Activated CD8-positive, alpha-beta memory T cell treated with anti-CD3 and anti-CD28 coated beads for 24 hours (primary cell): ENCODE measurements at regions not wholly inside any gene's neighbourhood (a gene's known extent, or its start where the extent isn't known, plus 50 kb on each side); places are given as distances from the start of the nearest gene placed in this dataset.
"Not testable (repeated sequence)": the region's sequence is repeated elsewhere in the genome, so short reads cannot be mapped to it uniquely, and the experiment has no call there.

Experiments
- DNase-seq: peaks from one replicate; pipeline ENCODE4 v3.0.0-alpha.2; 2020

- DNase-seq = no peak
These were observed 50.7 kb upstream of the TNFSF4 start for GRCh38 chr1:173257805-173258204.

- DNase-seq = no peak
These were observed 51.5 kb upstream of the TNFSF4 start for GRCh38 chr1:173258479-173259264.

GRCh38 chr1:173260329-173260728, 53.2 kb upstream of the TNFSF4 start:
- DNase-seq = not testable (repeated sequence)

GRCh38 chr1:173266841-173267240, 59.7 kb upstream of the TNFSF4 start:
- DNase-seq = no peak

- no peak for DNase-seq
These were observed 60.4 kb upstream of the TNFSF4 start for GRCh38 chr1:173267453-173267945.

GRCh38 chr1:173268261-173268660, 61.1 kb upstream of the TNFSF4 start:
- DNase-seq = no peak

- DNase-seq = no peak
These were observed 61.7 kb upstream of the TNFSF4 start for GRCh38 chr1:173268786-173269277.

- DNase-seq = no peak
These were observed 62.5 kb upstream of the TNFSF4 start for GRCh38 chr1:173269490-173270230.

GRCh38 chr1:173270243-173270642, 63.1 kb upstream of the TNFSF4 start:
- DNase-seq = no peak

GRCh38 chr1:173271021-173271420, 63.9 kb upstream of the TNFSF4 start:
- not testable (repeated sequence) for DNase-seq

GRCh38 chr1:173275496-173275895, 68.4 kb upstream of the TNFSF4 start:
- no peak for DNase-seq

GRCh38 chr1:173276922-173277800, 70.0 kb upstream of the TNFSF4 start:
- no peak for DNase-seq

GRCh38 chr1:173280899-173281660, 73.9 kb upstream of the TNFSF4 start:
- DNase-seq = no peak

GRCh38 chr1:173285048-173285447, 77.9 kb upstream of the TNFSF4 start:
- DNase-seq = no peak

- DNase-seq = no peak
These were observed 80.7 kb upstream of the TNFSF4 start for GRCh38 chr1:173287785-173288184.

GRCh38 chr1:173293756-173294155, 86.6 kb upstream of the TNFSF4 start:
- DNase-seq = no peak

- DNase-seq = no peak
These were observed 87.7 kb upstream of the TNFSF4 start for GRCh38 chr1:173294843-173295242.

- DNase-seq = no peak
These were observed 88.3 kb upstream of the TNFSF4 start for GRCh38 chr1:173295391-173295790.

- no peak for DNase-seq
These were observed 88.9 kb upstream of the TNFSF4 start for GRCh38 chr1:173295995-173296394.

- peak; percentile 60 for DNase-seq
These were observed 90.8 kb upstream of the TNFSF4 start for GRCh38 chr1:173297798-173298391.
